Myocyte (in vitro differentiated cells): ENCODE measurements at regions not wholly inside any gene's neighbourhood (a gene's known extent, or its start where the extent isn't known, plus 50 kb on each side); places are given as distances from the start of the nearest gene placed in this dataset.
"Not testable (repeated sequence)": the region's sequence is repeated elsewhere in the genome, so short reads cannot be mapped to it uniquely, and the experiment has no call there.

Experiments
- DNase-seq: peaks from one replicate; pipeline ENCODE4 v3.0.0-alpha.2; 2012; ENCODE audit warnings: low read depth

DNA sequence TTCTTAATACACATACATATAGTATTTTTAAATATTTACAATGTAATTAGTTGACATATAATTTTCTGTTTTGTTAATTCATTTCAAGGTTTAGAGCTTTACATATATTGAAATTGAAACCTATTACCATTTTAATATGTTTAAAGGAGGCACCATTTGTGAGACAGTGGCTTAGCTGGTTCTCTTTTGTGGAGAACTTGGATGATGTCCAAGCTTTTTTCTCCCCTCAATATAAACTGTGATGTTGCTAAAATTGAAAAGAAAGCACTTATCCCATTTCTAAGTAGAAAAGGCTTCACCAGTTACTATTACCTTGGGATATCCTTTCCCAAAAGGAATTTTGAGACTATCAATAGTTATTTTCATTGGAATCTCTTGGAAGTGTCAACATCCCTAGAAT lies 707.2 kb downstream of the NTRK3 start:
- DNase-seq: peak; percentile 16

DNA sequence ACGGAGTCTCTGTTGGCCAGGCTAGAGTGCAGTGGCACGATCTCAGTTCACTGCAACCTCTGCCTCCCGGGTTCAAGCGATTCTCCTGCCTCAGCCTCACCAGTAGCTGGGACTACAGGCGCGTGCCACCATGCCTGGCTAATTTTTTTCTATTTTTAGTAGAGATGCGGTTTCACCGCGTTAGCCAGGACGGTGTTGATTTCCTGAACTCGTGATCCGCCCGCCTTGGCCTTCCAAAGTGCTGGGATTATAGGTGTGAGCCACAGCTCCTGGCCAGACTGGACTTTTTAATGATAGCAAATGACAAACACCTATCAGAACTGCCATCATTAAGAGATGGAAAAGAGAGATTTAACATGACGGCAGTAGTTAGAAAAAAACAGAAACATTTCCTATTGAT lies 707.9 kb downstream of the NTRK3 start:
- not testable (repeated sequence) for DNase-seq

DNA sequence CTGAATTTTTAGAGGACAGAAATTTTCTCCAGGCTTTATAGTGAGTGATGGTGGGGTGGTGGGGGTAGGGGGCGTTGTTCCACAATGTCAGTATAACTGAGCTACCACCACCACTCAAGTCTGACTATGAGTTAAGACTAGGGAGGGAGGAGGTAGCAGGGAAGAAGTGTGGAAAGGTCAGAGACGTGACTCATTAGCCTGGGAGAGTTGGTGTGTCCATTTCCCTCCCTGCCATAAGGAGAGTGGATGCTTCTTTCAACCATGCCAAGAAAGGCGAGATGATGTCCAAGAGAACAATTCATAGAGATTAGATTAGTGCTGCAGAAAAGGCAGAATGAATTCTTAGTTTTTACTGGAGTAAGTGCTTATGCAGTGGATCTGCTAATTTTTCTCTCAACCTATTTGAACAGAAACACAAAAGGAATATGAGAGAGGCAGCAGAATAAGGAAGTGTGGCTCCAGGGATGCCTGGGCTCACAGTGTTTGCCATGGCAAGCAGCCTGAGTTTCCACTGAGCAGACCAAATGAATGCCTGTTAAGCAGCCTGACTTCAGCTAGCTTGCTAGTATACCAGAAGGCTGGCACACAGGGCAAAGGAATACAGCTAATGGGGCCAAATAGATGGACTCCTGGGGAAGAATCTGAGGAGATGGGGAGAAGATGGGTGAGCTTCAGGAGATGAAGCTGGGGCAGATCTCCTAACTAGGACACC lies 708.9 kb downstream of the NTRK3 start:
- DNase-seq: no peak

DNA sequence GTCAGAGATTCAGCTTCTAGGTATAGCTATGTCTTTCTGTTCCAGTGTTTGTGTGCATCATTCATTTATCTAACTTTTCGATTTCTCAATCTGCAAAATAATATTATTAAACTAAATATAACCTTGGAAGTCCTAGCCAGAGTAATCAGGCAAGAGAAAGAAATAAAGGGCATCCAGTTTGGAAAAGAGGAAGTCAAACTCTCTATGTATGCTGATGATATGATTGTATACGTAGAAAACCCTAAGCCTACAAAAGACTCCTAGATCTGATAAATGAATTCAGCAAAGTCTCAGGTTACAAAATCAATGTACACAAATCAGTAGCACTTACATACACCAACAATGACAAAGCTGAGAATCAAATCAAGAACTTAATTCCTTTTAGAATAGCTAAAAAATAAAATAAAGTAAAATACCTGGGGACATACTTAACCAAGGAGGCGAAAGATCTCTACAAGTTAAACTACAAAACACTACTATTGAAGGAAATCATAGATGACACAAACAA lies 718.2 kb downstream of the NTRK3 start:
- DNase-seq: no peak

DNA sequence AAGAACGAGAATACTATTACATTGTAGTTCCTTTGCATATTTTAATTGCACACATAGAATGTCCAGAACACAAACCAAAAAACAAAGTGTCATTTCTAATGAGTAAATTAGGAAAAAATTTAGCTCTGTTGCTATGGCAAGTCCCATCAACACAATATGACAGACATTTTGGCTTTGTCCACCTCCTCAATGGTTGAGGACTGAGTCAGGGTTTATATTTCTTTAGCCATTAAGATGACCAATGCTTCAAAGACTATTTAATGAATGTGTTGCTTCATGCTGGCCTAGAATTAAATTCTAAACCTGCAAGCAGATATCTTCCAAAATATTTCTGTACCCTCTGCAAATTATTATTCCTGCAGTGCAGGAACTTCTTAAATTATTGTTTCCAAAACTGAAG lies 719.2 kb downstream of the NTRK3 start:
- no peak for DNase-seq

DNA sequence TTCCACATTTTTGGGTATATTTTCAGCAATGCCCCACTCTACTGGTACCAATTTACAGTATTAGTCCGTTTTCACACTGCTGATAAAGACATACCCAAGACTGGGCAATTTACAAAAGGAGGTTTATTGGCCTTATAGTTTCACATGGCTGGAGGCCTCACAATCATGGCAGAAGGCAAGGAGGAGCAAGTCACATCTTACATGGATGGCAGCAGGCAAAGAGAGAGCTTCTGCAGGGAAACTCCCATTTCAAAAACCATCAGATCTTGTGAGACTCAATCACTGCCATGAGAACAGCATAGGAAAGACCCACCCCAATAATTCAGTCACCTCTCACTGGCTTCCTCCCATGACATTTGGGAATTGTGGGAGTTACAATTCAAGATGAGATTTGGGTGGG lies 722.9 kb downstream of the NTRK3 start:
- not testable (repeated sequence) for DNase-seq

DNA sequence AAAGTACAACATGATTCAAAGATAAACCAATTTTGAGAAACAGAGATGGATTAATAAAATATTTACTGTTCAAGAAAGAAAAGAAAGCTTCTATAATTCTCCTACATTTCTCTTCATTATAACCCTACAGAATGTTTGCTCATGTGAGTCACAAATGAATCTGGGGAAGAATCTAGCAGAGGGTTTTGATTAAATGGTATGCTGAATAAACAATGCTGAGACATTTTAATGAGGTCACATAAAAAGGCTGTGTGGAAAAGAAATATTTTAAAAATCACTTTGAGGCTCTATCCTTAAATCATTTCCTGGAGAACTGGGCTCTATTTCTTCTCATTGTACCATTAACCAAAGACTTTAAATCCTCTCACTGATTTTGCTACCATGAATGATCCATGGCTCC lies 727.7 kb downstream of the NTRK3 start:
- DNase-seq: no peak

DNA sequence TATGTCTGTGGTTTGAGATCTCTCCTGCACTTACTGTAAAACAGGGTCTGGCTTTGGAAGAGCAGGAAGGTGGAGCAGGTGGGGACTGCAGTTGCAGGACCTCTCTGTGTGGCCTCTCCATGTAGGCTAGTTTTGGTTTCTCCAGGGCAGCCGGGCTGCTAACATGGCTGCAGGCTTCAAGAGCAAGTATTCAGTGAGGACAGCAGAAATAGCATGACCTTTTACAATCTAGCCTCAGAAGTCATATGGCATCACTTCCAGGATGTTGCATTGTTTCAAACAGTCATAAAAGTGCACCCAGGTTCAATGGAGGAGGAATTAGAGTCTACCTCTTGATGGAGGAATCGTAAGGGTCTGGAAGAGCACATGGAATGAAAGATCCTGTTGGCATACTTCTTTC lies 728.7 kb downstream of the NTRK3 start:
- DNase-seq: no peak

DNA sequence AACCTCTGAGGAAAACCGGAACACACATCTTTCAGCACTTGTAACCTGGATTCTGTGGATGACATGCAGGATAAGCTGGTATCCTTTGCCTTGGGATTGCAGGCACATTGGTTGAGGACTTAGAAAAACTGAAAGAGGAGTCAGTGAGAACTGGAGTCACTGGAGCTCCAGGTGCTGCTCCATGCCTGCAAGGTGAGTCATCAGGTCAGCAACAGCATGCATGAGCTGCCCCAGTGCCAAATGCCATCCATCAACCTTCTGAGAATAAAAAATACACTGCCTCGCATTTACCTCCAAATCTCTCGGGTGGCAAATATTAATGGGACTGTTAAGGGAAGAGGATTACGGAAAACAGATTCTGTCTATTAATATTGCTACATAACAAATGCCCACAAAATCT lies 729.1 kb downstream of the NTRK3 start:
- DNase-seq: no peak

DNA sequence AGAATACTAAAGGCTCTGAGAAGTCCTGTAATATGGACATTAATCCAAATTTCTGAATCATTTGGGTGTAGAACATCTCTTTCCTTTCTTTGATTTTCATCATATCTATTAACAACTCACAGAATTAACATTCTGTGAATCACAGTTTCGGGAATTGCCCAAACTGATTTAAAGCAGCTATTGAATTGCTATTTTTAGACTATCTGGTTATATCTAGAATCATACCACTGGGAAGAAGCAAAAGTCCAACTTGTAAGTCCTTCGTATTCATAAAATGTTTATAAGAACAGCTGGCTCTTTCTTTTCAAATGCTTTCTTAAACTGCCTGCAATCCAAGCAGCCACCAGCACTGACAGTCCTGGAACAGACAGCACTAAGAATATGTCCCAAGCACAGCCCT lies 733.0 kb downstream of the NTRK3 start:
- DNase-seq: no peak

DNA sequence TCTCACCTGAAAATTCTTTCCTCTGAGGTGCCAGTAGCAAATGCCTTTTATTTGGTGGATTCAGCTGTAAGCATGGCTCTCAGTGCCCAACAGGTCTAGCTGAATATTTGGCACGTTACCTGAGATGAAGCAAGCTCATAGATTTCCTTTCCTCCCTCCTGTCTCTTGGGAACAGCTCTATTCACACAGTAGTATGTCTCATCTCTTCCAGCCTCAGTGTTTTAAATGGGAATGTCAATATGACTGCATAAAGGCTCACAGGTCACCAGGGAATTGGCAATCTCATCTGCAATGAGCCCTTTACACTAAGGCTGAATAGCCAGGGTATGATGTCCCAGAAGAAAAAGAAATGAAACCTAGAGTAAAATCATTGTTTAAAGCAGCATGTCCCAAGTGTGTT lies 733.5 kb downstream of the NTRK3 start:
- no peak for DNase-seq

DNA sequence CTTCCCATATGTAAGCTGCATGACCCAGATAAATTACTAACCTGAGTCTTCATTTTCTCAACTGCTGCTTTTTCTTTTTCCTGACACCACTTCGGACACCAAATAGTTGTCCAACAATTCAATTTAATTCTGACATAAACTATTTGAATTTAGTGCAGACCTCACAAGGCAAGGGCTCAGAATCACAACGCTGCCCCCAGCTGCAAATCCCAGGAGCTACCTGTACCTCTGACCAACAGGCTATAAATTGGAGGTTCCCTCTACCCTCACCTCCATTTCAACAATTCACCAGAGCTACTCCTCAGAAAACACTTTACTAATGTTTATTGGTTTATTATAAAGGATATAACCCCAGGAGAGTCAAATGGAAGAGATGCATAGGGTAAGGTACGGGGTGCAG lies 737.6 kb downstream of the NTRK3 start:
- DNase-seq: no peak

DNA sequence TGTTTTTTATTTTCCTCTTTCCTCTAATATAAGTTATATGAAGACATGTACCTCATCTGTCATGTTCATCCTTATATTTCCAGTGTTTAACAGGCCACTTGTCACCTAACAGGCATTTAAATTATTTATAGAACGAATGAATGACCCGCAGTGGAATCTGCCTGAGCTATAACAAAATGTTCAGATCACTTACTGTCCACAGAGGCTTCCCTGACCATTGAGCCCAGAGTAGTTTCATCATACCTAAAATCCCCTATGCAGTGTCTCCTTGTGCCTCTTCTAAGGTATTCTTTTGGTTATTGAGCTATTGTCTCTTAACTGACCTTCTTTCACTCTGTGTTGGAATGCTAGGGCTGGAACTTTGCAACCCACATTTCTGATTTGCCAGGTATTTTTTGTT lies 748.5 kb downstream of the NTRK3 start:
- DNase-seq: no peak

DNA sequence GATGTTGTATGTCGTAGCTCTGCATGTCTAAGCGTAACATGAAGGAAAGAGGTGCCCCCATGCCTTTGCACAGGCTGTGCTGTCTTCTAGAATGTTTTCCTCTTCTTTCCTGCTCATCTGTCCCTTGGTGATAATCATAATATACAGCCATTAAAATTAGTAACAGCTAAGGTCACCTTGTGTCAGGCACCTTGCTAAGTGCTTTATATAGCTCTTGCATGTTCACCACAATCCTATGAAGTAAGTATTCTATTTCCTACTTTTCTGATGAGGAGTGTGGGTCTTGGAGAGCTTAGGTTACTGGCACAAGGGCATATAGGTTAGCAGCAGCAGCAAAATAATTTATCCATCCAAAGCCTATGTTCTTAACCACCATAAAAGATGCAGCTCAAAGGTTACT lies 754.4 kb downstream of the NTRK3 start:
- DNase-seq: no peak

DNA sequence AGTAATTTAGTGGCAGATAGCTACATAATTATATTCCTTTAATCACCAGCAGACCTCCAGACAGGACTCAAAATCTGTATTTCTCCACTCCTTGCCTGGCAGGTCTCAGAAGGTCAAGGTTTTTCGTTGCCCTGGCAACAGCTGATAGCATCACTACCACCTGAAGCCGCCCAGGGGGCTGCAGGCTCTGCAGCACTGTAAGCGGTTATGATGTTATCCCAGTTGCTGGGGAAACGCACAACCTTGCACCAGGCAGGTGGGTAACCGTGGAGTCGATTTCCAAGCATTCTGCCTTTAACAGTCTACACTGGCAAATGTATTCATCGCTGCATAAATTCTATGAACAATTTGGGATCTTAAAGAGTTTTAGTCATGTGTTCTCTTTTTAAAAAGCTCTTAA lies 756.3 kb downstream of the NTRK3 start:
- DNase-seq: no peak

DNA sequence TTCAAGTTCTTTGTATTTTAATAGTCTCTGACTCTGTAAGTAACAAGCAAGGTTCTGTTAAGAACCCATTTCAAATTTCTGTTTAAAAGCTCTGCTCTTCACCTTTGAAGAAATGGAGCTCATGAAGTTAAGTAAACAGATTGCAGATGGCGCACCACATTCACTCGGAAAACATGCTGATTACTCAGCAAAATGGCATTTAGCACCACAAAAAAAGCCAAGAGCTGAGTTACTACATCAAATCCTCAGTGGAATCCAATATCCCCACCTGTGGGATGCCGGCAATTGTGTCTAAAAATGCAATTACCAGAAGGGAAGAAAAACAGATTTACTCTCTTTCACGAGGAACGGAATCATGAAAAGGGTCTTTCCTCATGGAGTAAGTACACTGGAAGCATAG lies 758.0 kb downstream of the NTRK3 start:
- peak; percentile 22 for DNase-seq

DNA sequence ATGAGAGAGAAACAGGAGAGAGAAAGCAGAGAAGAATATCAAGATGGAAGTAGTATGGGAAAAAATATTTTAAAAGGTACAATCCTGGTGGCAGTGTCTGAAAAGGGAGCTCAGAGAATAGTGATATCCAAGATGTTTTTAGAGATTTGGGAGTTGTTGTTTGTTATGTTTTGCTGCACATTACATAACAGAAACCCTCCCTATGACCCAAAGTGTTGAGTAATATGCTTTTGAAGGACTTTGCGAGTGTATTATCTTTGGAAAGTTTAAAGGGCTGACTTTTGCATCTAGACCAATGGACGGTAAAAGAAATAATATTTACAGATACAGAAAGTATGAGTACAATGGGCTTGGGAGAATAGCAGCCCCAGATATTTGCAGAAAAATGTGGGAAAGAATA lies 759.7 kb downstream of the NTRK3 start:
- no peak for DNase-seq

DNA sequence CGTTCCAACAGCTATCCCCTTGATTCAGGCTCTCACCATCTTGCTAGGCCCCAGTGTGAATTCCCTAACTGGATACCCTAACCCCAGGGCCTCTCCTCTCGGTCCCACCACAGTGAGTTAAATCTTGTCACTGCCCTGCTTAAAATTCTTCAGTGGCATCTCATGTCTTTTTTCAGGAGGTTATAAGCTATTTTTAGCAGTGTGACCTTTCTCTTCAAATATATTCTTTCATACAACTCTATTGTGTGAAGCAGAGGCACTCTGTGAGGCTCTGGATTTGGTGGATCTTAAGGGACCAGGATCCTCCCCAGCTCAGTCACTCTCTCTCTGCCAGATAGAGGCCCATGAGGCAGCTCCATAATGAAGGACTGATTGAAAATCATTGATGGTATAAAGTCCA lies 760.4 kb downstream of the NTRK3 start:
- peak; percentile 22 for DNase-seq

DNA sequence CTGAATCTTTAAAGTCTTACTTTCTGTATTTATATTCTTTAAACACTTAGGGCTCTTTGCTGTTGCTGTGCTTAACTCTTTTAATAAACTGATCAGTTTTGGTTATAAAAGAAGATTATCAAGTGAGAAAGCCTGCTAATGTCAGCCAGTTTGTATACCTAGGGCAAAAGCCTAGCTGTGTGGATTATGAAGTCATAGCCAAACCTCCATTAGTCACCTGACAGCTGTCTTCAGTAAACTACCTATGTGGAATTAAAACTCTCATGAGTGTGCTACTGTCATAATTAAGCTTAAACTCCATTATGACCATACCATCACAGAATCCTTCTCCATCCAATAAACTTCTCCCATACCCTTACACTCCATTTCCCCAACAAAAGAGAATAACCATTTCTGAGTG lies 762.7 kb downstream of the NTRK3 start:
- DNase-seq: no peak

DNA sequence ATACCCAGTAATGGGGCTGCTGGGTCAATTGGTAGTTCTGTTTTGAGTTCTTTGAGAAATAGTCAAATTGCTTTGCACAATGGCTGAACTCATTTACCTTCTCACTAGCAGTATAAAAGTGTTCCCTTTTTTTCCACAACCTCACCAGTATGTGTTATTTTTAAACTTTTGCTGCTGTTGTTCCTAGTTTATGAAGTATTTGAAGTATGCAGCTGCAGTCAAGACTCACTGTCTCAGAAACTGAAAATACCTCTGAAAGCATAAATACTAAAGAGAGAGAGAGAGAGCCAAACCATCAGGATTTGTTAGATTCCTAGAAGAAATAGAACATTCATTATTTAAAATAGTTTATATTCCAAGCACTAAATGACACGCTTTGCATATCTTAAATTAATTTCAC lies 764.2 kb downstream of the NTRK3 start:
- DNase-seq: no peak

DNA sequence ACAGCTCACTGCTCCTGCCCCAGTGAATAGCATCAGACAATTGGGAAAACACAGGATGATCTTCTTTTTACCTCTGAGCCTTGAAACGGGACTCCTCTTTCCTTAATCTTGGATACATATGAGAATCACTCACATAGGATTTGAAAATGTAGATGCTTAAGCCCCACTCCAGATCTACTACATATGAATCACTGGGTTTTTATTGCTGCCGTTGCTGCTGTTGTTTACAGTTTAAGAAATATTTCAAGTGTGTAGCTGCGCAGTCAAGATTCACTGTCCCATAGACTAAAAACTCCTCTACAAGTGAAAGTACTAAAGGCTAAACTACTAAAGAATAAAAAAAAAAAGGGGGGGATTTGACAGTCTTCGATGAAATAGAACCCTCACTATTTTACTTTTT lies 765.9 kb downstream of the NTRK3 start:
- no peak for DNase-seq

DNA sequence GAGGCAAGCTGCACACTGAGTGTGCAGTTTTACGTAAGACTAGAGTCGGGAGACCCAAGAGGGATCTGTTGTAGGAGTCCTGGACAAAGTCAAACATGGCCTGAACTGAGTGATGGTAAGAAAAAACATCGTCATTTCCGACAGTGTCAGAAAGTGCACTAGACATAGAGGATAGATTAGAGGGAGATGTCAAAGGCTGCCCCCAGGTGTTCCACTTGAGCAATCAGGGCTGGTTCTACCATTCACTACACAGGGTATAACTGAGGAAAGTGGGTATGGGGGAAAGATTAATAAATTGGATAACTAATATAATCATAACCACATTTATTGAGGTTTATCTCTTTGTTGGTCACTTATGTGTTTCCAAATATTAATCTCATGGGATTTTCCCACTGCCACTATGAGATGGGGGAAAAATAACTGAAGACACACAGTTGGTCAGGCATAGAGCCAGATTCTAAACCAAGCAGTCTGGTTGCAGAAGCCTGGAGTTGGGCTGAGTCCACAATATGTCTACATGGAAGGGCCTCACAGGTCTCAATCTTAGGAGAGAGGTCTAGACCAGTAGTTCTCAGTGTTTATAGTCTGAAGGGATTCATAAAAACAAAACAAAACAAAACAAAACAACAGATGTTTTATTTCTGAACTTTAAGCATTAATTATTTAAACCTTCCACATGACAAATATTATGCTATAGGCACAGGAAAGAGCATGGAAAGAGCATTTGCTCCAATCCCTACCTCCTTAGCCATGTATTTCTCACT lies 766.5 kb downstream of the NTRK3 start:
- no peak for DNase-seq

DNA sequence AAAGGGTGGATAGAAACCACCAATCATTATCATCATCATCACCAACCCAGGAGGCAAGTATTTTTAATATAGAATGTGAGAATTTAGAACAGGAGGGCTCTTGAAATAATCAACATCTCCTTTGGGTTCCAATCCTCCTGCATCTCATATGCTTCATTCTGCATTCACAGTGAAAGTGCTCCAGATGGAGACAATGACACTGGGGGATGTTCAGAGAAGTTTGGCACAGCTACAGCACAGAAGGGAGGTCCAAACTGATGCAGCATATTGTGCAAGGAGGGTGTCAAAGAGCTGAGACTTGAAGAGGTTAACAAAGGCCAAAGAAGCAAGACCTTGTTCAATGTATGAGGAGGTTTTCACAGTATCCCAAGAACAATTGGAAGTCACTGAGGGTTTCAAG lies 767.1 kb downstream of the NTRK3 start:
- no peak for DNase-seq
